ENCODE measurements at regions not wholly inside any gene's neighbourhood (a gene's known extent, or its start where the extent isn't known, plus 50 kb on each side); places are given as distances from the start of the nearest gene placed in this dataset.

- TF ChIP-seq POLR2A (IDR thresholded peaks at IDR 0.05; ENCODE audit: low read depth, low read length): no peak
- TF ChIP-seq POLR2AphosphoS5 (IDR thresholded peaks at IDR 0.05; ENCODE audit: low read depth, low read length): no peak
Observed at GRCh38 chr21:17690078-17690494, 77.4 kb upstream of the BTG3 start.

Measured in GM12892 (cell line).